Keratinocyte (primary cell): ENCODE measurements at regions not wholly inside any gene's neighbourhood (a gene's known extent, or its start where the extent isn't known, plus 50 kb on each side); places are given as distances from the start of the nearest gene placed in this dataset.

Experiments
- DNase-seq: peaks from one replicate; pipeline ENCODE4 v3.0.0-alpha.2; 2011; ENCODE audit warnings: low read depth, missing footprints, low spot score
- FAIRE-seq: peaks from 2 replicates; lab custom pipeline; 2011; peaks lifted over from hg19 to GRCh38; lab: Jason Lieb, UNC
- H2AFZ ChIP-seq: 2 replicates; pipeline ENCODE4 v1.6.0; 2012; ENCODE audit warnings: low read length, control low read depth, inconsistent platforms; ENCODE audit not compliant: control insufficient read depth
- H3K27ac ChIP-seq: 2 replicates; pipeline ENCODE4 v1.5.1; 2011; ENCODE audit warnings: low read length; ENCODE audit not compliant: control insufficient read depth, insufficient read depth
- H3K27me3 ChIP-seq: 3 replicates; pipeline ENCODE4 v1.6.0; 2011; ENCODE audit warnings: low read length; ENCODE audit not compliant: control insufficient read depth, insufficient read depth; ENCODE audit errors: extremely low read depth
- H3K36me3 ChIP-seq, 2 experiments: 2 replicates in 1 of 2; 3 replicates in 1 of 2; pipeline ENCODE4 v1.5.1; 2011; ENCODE audit warnings: low read length in 2 of 2, mild to moderate bottlenecking in 1 of 2; ENCODE audit not compliant: control insufficient read depth in 2 of 2, insufficient read depth in 2 of 2; ENCODE audit errors: extremely low read depth in 1 of 2
- H3K4me1 ChIP-seq: 3 replicates; pipeline ENCODE4 v1.5.1; 2011; ENCODE audit warnings: low read length; ENCODE audit not compliant: control insufficient read depth, insufficient read depth; ENCODE audit errors: extremely low read depth
- H3K4me2 ChIP-seq: 3 replicates; pipeline ENCODE4 v1.6.0; 2011; ENCODE audit warnings: low read depth, low read length; ENCODE audit not compliant: control insufficient read depth, insufficient read depth; ENCODE audit errors: extremely low read depth
- H3K4me3 ChIP-seq, 3 experiments: fragments of 200-600 bp in 1 of 3; sonication (generic) in 1 of 3; 2 replicates in 2 of 3; 3 replicates in 1 of 3; pipeline ENCODE4 v1.5.1; 2011 to 2016; ENCODE audit warnings: low read length in 3 of 3, mild to moderate bottlenecking in 3 of 3, control low read depth in 2 of 3, inconsistent platforms in 1 of 3, low read depth in 1 of 3, mixed read lengths in 1 of 3, mixed run types in 1 of 3, moderate library complexity in 1 of 3; ENCODE audit not compliant: control insufficient read depth in 2 of 3, insufficient read depth in 2 of 3; ENCODE audit errors: extremely low read depth in 1 of 3
- H3K79me2 ChIP-seq: 2 replicates; pipeline ENCODE4 v1.6.0; 2012; ENCODE audit warnings: low read length; ENCODE audit not compliant: control insufficient read depth, insufficient read depth
- H3K9ac ChIP-seq: 3 replicates; pipeline ENCODE4 v1.6.0; 2011; ENCODE audit warnings: low read length; ENCODE audit not compliant: control insufficient read depth, insufficient read depth; ENCODE audit errors: extremely low read depth
- H3K9me1 ChIP-seq: 3 replicates; pipeline ENCODE4 v1.6.0; 2011; ENCODE audit warnings: low read length; ENCODE audit not compliant: control insufficient read depth, insufficient read depth; ENCODE audit errors: extremely low read depth
- H3K9me3 ChIP-seq: 2 replicates; pipeline ENCODE4 v1.5.1; 2012; ENCODE audit warnings: low read depth, low read length; ENCODE audit not compliant: control insufficient read depth
- H4K20me1 ChIP-seq: 3 replicates; pipeline ENCODE4 v1.6.0; 2011; ENCODE audit warnings: low read length; ENCODE audit not compliant: control insufficient read depth, insufficient read depth; ENCODE audit errors: extremely low read depth
- EZH2 ChIP-seq: IDR thresholded peaks from one replicate; pipeline ENCODE4 v1.6.1; 2012; ENCODE audit warnings: inconsistent platforms, mild to moderate bottlenecking, low read length, moderate library complexity
- dilution Hi-C: fragments of 300-500 bp; cut with MboI; formaldehyde crosslinking; loops from one replicate; pipeline ENCODE4 v1.7.0; 2020; ENCODE audit warnings: low sequenced_read_pairs; ENCODE audit not compliant: extremely low pct_ligation_motif_present
- TF ChIP-seq, protein P1 (sequence below), 3 experiments: IDR thresholded peaks in 1 of 3; conservative IDR thresholded peaks in 1 of 3; optimal IDR thresholded peaks in 1 of 3; 2 replicates in 2 of 3; 3 replicates in 1 of 3; pipeline versions ENCODE3 to v1.5.1; 2011; ENCODE audit warnings: low read length in 3 of 3, mild to moderate bottlenecking in 3 of 3, moderate library complexity in 2 of 3, control low read depth in 1 of 3, inconsistent platforms in 1 of 3; ENCODE audit not compliant: insufficient read depth in 2 of 3; ENCODE audit errors: extremely low read depth in 1 of 3

DNA sequence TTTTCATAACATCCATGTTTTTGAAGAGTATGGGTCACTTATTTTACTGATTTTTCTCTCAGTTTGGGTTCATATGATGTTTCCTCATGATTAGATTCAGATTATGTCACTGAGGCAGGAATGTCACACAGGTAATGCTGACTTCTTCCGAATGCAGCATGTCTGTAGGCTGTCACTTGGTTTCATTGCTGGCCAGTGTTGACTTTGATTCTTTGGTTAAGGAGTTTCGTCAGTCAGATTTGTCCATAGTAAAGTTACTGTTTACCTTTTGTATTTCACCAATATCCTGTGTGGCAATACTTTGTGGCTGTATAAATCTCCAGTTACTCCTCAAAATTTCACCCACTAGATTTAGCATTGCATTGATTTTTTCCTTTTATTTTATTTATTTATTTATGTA, 105.6 kb downstream of the MRPL57 start:
- dilution Hi-C loops, result no loop called here
- no peak for FAIRE-seq
- H3K27ac ChIP-seq, result no peak overlapping the region
- no peak overlapping the region for H3K4me3 ChIP-seq
- DNase-seq, result no peak
- H3K27me3 ChIP-seq, result no peaks in the 10 kb centered on the region
- H2AFZ ChIP-seq, result no peak overlapping the region
- no peaks in the 10 kb centered on the region for H3K9me1 ChIP-seq
- no peak overlapping the region for H3K4me2 ChIP-seq
- no peak overlapping the region for H3K9ac ChIP-seq
- H3K79me2 ChIP-seq, result no peaks in the 10 kb centered on the region
- TF ChIP-seq, protein P1, sequence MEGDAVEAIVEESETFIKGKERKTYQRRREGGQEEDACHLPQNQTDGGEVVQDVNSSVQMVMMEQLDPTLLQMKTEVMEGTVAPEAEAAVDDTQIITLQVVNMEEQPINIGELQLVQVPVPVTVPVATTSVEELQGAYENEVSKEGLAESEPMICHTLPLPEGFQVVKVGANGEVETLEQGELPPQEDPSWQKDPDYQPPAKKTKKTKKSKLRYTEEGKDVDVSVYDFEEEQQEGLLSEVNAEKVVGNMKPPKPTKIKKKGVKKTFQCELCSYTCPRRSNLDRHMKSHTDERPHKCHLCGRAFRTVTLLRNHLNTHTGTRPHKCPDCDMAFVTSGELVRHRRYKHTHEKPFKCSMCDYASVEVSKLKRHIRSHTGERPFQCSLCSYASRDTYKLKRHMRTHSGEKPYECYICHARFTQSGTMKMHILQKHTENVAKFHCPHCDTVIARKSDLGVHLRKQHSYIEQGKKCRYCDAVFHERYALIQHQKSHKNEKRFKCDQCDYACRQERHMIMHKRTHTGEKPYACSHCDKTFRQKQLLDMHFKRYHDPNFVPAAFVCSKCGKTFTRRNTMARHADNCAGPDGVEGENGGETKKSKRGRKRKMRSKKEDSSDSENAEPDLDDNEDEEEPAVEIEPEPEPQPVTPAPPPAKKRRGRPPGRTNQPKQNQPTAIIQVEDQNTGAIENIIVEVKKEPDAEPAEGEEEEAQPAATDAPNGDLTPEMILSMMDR (optimal IDR thresholded peaks at IDR 0.05 in 1 of 3, IDR thresholded peaks at IDR 0.05 in 1 of 3, conservative IDR thresholded peaks at IDR 0.05 in 1 of 3; ENCODE audit: extremely low read depth in 1 of 3, insufficient read depth in 2 of 3, low read length in 3 of 3), result no peak
- TF ChIP-seq EZH2, result no peak
- no peaks in the 10 kb centered on the region for H3K4me1 ChIP-seq
- no peaks in the 10 kb centered on the region for H4K20me1 ChIP-seq
- no peaks in the 10 kb centered on the region for H3K36me3 ChIP-seq
- no peaks in the 10 kb centered on the region for H3K9me3 ChIP-seq

DNA sequence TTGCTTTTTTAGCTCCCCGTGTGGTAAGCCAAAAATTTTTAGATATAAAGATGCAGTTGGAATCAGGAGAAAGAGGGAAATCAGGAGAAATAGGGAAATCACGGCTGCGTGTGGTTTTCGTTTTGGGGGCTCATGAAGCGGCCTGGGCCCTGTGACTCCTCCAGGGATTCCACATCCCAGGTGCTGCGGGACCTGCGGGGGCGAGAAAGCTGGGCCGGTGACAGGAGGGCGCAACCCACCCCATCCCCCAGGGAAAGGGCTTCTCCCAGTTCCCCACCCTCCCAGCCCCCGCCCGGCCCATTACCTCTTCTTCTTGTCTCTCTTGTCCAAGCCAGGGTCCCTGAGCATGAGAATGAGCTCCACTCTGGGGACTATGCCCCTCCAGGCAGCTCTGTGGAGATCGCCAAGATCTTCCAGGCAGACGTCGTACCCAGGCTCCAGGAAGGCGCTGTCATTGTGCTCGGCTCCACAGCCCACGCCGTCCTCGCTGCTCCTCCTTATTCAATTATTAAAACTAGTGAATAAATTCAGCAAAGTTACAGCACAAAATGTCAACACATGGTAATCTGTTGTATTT, 111.0 kb downstream of the MRPL57 start:
- no peak for TF ChIP-seq EZH2
- TF ChIP-seq, protein P1 (optimal IDR thresholded peaks at IDR 0.05 in 1 of 3, IDR thresholded peaks at IDR 0.05 in 1 of 3, conservative IDR thresholded peaks at IDR 0.05 in 1 of 3; ENCODE audit: extremely low read depth in 1 of 3, insufficient read depth in 2 of 3, low read length in 3 of 3), result no peak
- H3K27ac ChIP-seq, result no peak overlapping the region
- DNase-seq (no peak), FAIRE-seq (no peak)
- no peaks in the 10 kb centered on the region for H3K4me1 ChIP-seq
- no peak overlapping the region for H3K4me3 ChIP-seq
- H3K9me1 ChIP-seq, result no peaks in the 10 kb centered on the region
- H3K79me2 ChIP-seq, result no peaks in the 10 kb centered on the region
- dilution Hi-C loops, result no loop called here
- no peaks in the 10 kb centered on the region for H3K9me3 ChIP-seq
- no peak overlapping the region for H3K4me2 ChIP-seq
- H4K20me1 ChIP-seq, result no peaks in the 10 kb centered on the region
- no peaks in the 10 kb centered on the region for H3K36me3 ChIP-seq
- H2AFZ ChIP-seq, result no peak overlapping the region
- no peak overlapping the region for H3K9ac ChIP-seq
- no peaks in the 10 kb centered on the region for H3K27me3 ChIP-seq
